IPS DF 19.7 (cell line): ENCODE measurements at regions not wholly inside any gene's neighbourhood (a gene's known extent, or its start where the extent isn't known, plus 50 kb on each side); places are given as distances from the start of the nearest gene placed in this dataset.
"Not testable (repeated sequence)": the region's sequence is repeated elsewhere in the genome, so short reads cannot be mapped to it uniquely, and the experiment has no call there.

Experiments used
- DNase-seq: peaks from one replicate; pipeline ENCODE4 v3.0.0-alpha.2; 2013; ENCODE audit warnings: low read depth, low spot score

- not testable (repeated sequence) for DNase-seq
Measured at GRCh38 chr6:48530978-48531377, 420.0 kb upstream of the PTCHD4 start.

GRCh38 chr6:48525849-48526248, 414.9 kb upstream of the PTCHD4 start:
- DNase-seq, result no peak

- no peak for DNase-seq
Measured at GRCh38 chr6:48520951-48521350, 410.0 kb upstream of the PTCHD4 start.

DNA sequence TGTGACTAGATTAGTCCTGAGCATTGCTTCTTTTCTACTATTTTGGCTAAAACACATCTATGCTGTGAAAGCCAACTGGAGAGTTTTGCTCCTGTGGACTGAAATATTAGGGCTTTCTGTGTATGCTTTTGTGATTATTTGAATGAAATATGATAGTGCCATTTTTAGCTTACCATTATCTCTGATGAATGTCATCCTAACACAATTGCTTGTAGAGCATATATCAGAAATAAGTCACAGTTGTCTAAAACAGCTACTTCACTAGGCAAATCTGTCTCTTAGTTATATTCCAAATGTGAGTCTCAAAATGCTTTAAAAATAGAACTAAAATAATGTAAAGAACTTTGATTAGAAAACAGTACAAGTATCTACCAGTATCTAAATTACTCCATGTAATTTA, 401.4 kb upstream of the PTCHD4 start:
- no peak for DNase-seq

DNA sequence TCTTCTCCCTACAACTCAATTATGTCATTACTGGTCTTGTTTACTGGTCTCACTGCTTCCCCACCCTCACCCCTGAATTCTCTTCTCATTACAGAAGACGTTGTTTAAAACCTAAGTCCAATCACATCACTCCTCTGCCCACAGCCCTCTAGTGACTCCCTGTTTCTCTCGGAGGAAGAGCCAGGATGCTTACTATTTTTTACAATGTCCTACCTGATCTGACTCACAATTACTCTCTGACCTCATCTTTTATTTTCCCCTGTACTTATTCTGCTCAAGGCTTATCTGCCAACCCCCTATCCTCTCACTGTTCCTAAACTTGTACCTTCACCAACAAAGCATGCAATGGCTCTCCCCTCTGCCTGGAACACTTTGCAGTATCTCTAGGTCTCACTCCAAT, 400.4 kb upstream of the PTCHD4 start:
- DNase-seq, result no peak

- DNase-seq, result no peak
Measured at GRCh38 chr6:48505621-48506020, 394.6 kb upstream of the PTCHD4 start.

DNA sequence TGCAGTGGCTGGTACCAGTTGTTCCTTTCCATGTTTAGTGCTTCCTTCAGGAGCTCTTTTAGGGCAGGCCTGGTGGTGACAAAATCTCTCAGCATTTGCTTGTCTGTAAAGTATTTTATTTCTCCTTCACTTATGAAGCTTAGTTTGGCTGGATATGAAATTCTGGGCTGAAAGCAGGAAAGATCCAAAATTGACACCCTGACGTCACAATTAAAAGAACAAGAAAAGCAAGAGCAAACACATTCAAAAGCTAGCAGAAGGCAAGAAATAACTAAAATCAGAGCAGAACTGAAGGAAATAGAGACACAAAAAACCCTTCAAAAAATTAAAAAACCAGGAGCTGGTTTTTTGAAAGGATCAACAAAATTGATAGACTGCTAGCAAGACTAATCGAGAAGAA, 382.4 kb upstream of the PTCHD4 start:
- DNase-seq, result not testable (repeated sequence)

DNA sequence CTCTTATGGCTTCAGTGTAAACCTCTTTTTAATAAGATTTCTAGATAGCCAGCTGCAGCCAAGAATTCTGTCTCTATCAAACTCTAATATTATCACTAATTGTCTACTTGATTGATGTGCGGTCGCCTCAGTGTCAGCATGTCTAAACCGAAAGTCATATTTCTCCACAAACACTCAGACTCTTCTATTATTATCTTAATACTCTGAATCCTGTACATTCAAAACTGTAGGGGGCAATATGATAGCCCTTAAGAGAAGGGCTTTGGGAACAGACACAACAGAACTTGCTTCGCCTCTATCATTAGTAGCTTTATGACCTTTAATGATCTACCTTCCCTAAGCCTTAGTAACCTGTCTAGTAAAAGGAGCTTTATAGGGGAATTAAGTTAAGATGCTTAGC, 379.7 kb upstream of the PTCHD4 start:
- no peak for DNase-seq

GRCh38 chr6:48486876-48487275, 375.9 kb upstream of the PTCHD4 start:
- no peak for DNase-seq

- no peak for DNase-seq
Measured at GRCh38 chr6:48486373-48486772, 375.4 kb upstream of the PTCHD4 start.

DNA sequence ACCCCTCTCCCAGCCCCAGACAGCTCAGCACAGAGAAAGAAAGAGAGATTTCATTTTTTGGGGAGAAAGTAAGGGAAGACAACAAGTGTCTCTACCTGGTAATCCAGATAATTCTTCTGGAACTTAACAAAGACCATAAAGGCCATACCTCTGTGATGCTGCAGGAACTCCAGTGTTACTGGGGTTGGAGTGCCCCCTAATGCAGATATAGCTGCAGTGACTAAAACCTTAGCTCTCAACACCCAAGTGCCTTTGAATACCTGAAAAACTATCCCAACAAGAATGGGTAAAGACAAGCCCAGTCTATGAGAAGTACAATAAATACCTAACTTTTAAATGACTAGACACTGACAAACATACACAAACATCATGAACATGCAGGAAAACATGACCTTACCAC, 365.3 kb upstream of the PTCHD4 start:
- DNase-seq, result peak; percentile 12

GRCh38 chr6:48475275-48475674, 364.3 kb upstream of the PTCHD4 start:
- no peak for DNase-seq

- no peak for DNase-seq
Measured at GRCh38 chr6:48474830-48475229, 363.8 kb upstream of the PTCHD4 start.

GRCh38 chr6:48474136-48474535, 363.1 kb upstream of the PTCHD4 start:
- no peak for DNase-seq

DNA sequence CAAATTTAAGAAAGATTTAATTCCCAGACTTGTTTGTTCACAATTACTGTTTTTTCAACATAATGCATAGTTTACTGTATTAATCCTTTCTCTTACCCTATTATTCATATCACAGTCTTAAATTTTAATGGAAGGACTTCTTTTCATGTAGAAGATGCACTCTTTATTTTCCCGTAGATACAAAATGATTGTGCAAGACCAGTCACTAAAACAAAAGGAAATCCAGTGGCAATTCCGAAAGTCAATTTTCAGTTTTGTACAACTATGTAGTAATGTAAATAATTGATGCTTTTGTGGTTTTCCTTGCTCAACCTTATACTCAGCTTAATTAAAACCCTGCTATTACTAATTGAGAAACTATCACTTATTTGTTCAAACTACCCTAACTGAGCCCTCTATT, 361.5 kb upstream of the PTCHD4 start:
- DNase-seq, result no peak

GRCh38 chr6:48472091-48472490, 361.1 kb upstream of the PTCHD4 start:
- DNase-seq, result no peak

DNA sequence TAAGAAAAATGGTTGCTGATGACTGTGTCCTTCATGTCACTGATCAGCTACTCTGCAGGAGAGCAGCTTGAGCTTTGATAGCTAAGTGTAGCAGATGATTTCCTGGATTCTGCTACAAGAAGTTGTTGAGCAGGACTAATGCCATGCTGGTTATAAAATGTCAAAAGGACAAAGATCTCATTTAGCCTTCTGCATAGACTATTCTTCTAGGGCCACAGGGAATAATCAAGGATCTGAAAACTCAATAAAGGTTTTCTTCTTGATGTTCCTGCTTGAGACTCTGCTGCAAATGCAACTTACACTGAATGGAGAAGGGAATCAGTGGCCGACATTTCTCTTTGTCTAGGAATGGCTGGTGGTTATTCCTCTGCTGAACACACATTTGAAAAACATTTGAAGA, 360.3 kb upstream of the PTCHD4 start:
- DNase-seq, result no peak

DNA sequence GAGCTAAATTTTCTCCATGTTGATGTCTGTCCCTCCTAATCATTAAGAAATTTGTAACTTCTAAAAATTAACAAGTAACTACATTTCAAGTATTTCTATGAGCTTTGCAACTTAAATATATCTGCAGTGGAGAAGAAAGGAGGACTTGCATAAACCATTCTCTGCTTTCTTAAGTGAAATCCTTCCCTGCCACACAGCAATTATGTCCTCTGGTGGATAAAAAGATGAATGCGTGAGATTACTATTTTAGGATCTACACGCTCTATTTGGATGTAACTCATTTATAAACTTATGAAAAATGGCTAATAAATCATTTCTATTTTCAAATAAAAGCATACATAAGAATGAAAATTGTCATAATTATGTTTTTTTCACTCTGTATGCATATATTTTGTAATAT, 338.0 kb upstream of the PTCHD4 start:
- no peak for DNase-seq

GRCh38 chr6:48447251-48447650, 336.3 kb upstream of the PTCHD4 start:
- DNase-seq, result no peak

GRCh38 chr6:48429610-48430009, 318.6 kb upstream of the PTCHD4 start:
- DNase-seq, result no peak

- DNase-seq, result no peak
Measured at GRCh38 chr6:48429021-48429420, 318.0 kb upstream of the PTCHD4 start.

- no peak for DNase-seq
Measured at GRCh38 chr6:48426636-48427035, 315.6 kb upstream of the PTCHD4 start.

DNA sequence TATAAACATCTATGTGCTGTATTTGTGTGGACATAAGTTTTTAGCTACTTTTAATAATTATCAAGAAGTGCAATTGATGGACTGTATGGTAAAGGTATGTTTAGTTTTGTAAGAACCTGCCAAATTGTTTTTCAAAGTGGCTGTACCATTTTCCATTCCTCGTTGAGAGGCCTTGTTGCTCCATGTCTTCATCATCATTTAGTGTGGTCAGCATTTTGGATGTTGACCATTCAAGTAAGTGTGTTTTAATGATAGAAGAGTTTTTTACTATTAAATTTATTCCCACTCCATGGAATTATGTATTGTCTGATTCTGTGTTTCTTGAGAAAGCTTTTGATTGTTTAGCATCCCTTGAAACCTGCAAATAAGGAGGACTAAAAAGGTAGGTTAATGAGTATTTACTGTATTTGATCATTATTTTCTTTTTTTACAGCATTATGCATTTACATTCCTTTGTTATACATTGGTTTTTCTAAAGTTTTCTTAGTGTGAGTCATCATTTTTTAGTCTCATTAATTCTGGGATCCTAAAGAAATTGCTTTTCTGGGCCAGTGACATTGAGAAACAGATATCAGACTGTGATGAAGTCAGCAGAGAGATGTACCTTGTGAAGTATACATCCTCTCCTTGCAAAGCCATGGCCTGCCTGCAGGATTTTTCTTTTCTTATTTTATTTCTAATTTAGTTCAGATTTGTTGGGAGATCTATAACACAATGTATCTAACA, 312.8 kb upstream of the PTCHD4 start:
- DNase-seq, result no peak

GRCh38 chr6:48419992-48420391, 309.0 kb upstream of the PTCHD4 start:
- DNase-seq, result no peak
